ENCODE measurements at regions not wholly inside any gene's neighbourhood (a gene's known extent, or its start where the extent isn't known, plus 50 kb on each side); places are given as distances from the start of the nearest gene placed in this dataset.

DNA sequence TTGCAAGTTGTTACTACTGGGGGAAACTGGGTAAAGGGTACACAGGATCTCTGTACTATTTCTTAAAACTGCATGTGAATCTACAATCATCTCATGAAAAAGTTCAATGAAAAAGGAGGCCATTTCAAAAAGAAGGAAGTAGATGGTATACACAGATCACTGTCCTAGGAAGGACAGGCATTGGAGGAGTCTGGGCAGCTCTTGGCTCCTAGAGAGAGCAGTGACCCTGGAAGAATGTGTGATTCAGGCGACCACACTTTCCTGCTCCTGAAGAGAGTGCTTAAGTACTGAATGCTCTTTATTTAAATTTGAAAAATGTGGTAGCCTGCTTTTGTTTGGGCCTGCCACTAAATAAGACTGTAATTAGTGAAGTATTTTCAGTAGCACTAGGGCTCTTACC lies 318.1 kb upstream of the CASK start:
- no peaks in the 10 kb centered on the region for H3K36me3 ChIP-seq (ENCODE audit: insufficient read depth, low read length)
- H3K27me3 ChIP-seq (ENCODE audit: insufficient read depth, low read length): no peaks in the 10 kb centered on the region
- no peak overlapping the region for H3K4me3 ChIP-seq (ENCODE audit: low read depth, low read length, poor library complexity, severe bottlenecking)
- H3F3A ChIP-seq (ENCODE audit: insufficient read depth, low read length): no peaks in the 10 kb centered on the region
- no peaks in the 10 kb centered on the region for H3K79me2 ChIP-seq (ENCODE audit: insufficient read depth, low read length)
- H3K27ac ChIP-seq (ENCODE audit: low read depth, low read length, poor library complexity, severe bottlenecking): no peak overlapping the region
- no peaks in the 10 kb centered on the region for H3K9me3 ChIP-seq (ENCODE audit: low read length)
- no peaks in the 10 kb centered on the region for H3K9me2 ChIP-seq (ENCODE audit: low read depth, low read length)
- H4K20me1 ChIP-seq (ENCODE audit: insufficient read depth, low read length): no peaks in the 10 kb centered on the region
- H3K4me1 ChIP-seq (ENCODE audit: insufficient read depth, low read length, severe bottlenecking): peaks cover 3% of the 10 kb centered on the region
- no peak overlapping the region for H2AFZ ChIP-seq (ENCODE audit: low read length)
- no peak overlapping the region for H3K4me2 ChIP-seq (ENCODE audit: low read length)
- TF ChIP-seq, protein P1, sequence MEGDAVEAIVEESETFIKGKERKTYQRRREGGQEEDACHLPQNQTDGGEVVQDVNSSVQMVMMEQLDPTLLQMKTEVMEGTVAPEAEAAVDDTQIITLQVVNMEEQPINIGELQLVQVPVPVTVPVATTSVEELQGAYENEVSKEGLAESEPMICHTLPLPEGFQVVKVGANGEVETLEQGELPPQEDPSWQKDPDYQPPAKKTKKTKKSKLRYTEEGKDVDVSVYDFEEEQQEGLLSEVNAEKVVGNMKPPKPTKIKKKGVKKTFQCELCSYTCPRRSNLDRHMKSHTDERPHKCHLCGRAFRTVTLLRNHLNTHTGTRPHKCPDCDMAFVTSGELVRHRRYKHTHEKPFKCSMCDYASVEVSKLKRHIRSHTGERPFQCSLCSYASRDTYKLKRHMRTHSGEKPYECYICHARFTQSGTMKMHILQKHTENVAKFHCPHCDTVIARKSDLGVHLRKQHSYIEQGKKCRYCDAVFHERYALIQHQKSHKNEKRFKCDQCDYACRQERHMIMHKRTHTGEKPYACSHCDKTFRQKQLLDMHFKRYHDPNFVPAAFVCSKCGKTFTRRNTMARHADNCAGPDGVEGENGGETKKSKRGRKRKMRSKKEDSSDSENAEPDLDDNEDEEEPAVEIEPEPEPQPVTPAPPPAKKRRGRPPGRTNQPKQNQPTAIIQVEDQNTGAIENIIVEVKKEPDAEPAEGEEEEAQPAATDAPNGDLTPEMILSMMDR (IDR thresholded peaks at IDR 0.05; ENCODE audit: low read length): no peak
- no peak for TF ChIP-seq EZH2 (IDR thresholded peaks at IDR 0.05; ENCODE audit: borderline replicate concordance, low read length)
- H3K9ac ChIP-seq (ENCODE audit: low read length): no peak overlapping the region

DNA sequence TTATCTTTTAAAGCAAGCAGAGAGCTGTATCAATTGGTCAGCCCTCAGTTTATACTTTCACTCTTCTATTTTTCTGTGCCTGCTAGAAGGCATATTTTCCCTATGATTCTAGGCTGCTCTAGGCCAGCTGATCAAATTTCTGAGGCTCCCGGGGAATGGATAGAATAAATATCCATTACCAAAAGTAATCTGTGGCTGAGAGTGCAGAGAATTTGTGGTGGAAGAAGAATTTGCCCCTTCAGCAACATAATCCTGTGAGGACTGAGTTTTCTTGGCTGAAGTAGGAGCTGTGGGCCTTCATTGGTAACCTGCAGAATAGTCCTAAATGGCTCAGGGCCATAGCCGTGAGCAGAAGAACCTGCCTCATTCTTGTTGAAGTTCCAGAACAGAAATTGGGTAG lies 314.6 kb upstream of the CASK start:
- no peaks in the 10 kb centered on the region for H3K79me2 ChIP-seq (ENCODE audit: insufficient read depth, low read length)
- H3K4me1 ChIP-seq (ENCODE audit: insufficient read depth, low read length, severe bottlenecking): no peaks in the 10 kb centered on the region
- no peak overlapping the region for H3K27ac ChIP-seq (ENCODE audit: low read depth, low read length, poor library complexity, severe bottlenecking)
- H3K27me3 ChIP-seq (ENCODE audit: insufficient read depth, low read length): no peaks in the 10 kb centered on the region
- H3K36me3 ChIP-seq (ENCODE audit: insufficient read depth, low read length): no peaks in the 10 kb centered on the region
- H2AFZ ChIP-seq (ENCODE audit: low read length): no peak overlapping the region
- no peak overlapping the region for H3K4me3 ChIP-seq (ENCODE audit: low read depth, low read length, poor library complexity, severe bottlenecking)
- no peak overlapping the region for H3K4me2 ChIP-seq (ENCODE audit: low read length)
- no peak overlapping the region for H3K9ac ChIP-seq (ENCODE audit: low read length)
- no peaks in the 10 kb centered on the region for H3K9me3 ChIP-seq (ENCODE audit: low read length)
- no peaks in the 10 kb centered on the region for H4K20me1 ChIP-seq (ENCODE audit: insufficient read depth, low read length)
- H3F3A ChIP-seq (ENCODE audit: insufficient read depth, low read length): no peaks in the 10 kb centered on the region
- H3K9me2 ChIP-seq (ENCODE audit: low read depth, low read length): no peaks in the 10 kb centered on the region
- TF ChIP-seq, protein P1 (IDR thresholded peaks at IDR 0.05; ENCODE audit: low read length): no peak
- no peak for TF ChIP-seq EZH2 (IDR thresholded peaks at IDR 0.05; ENCODE audit: borderline replicate concordance, low read length)

DNA sequence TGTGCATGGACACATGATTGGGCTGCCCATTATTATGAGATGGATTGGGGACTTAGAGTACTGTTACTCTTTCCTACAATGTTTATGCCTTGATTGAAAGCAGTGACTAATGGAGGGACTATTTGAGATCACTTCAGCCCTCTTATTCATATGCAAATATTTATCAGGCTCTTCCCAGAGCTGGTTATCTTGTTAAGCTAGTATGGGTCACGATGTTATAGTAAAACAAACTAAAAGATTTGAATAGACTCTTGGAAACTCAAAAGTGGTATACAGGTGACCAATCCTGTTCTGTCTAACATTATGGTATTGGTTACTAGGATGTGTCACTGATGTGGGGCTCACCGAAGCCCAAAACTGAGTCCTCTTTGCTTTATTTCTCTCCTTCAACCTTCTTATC lies 306.2 kb upstream of the CASK start:
- Histone ChIP-seq H3K9me2 (ENCODE audit: low read depth, low read length) (no peaks in the 10 kb centered on the region), H3K4me1 (ENCODE audit: insufficient read depth, low read length, severe bottlenecking) (no peaks in the 10 kb centered on the region), H3K9ac (ENCODE audit: low read length) (no peak overlapping the region), H3K4me3 (ENCODE audit: low read depth, low read length, poor library complexity, severe bottlenecking) (no peak overlapping the region), H3K36me3 (ENCODE audit: insufficient read depth, low read length) (no peaks in the 10 kb centered on the region), H3F3A (ENCODE audit: insufficient read depth, low read length) (no peaks in the 10 kb centered on the region), H4K20me1 (ENCODE audit: insufficient read depth, low read length) (no peaks in the 10 kb centered on the region), H2AFZ (ENCODE audit: low read length) (no peak overlapping the region), H3K27ac (ENCODE audit: low read depth, low read length, poor library complexity, severe bottlenecking) (no peak overlapping the region), H3K4me2 (ENCODE audit: low read length) (no peak overlapping the region), H3K27me3 (ENCODE audit: insufficient read depth, low read length) (no peaks in the 10 kb centered on the region), H3K79me2 (ENCODE audit: insufficient read depth, low read length) (no peaks in the 10 kb centered on the region), H3K9me3 (ENCODE audit: low read length) (no peaks in the 10 kb centered on the region)
- TF ChIP-seq, protein P1 (IDR thresholded peaks at IDR 0.05; ENCODE audit: low read length): no peak
- TF ChIP-seq EZH2 (IDR thresholded peaks at IDR 0.05; ENCODE audit: borderline replicate concordance, low read length): no peak

Measured in OCI-LY1 (cell line).